Fibroblast of villous mesenchyme (primary cell): ENCODE measurements at regions not wholly inside any gene's neighbourhood (a gene's known extent, or its start where the extent isn't known, plus 50 kb on each side); places are given as distances from the start of the nearest gene placed in this dataset.
A peak's percentile ranks its signal among the peaks of the same experiment; 100 is the strongest.

Experiments
- DNase-seq: peaks from one replicate; pipeline ENCODE4 v3.0.0-alpha.2; 2010; ENCODE audit warnings: low read depth
- H3K4me3 ChIP-seq: 2 replicates; pipeline ENCODE4 v1.5.1; 2011; ENCODE audit warnings: low read depth, mild to moderate bottlenecking, low read length
- TF ChIP-seq, protein P1 (sequence below): IDR thresholded peaks from 2 replicates; pipeline ENCODE4 v1.5.1; 2012; ENCODE audit warnings: low read depth, mild to moderate bottlenecking, low read length; ENCODE audit not compliant: insufficient read depth

DNA sequence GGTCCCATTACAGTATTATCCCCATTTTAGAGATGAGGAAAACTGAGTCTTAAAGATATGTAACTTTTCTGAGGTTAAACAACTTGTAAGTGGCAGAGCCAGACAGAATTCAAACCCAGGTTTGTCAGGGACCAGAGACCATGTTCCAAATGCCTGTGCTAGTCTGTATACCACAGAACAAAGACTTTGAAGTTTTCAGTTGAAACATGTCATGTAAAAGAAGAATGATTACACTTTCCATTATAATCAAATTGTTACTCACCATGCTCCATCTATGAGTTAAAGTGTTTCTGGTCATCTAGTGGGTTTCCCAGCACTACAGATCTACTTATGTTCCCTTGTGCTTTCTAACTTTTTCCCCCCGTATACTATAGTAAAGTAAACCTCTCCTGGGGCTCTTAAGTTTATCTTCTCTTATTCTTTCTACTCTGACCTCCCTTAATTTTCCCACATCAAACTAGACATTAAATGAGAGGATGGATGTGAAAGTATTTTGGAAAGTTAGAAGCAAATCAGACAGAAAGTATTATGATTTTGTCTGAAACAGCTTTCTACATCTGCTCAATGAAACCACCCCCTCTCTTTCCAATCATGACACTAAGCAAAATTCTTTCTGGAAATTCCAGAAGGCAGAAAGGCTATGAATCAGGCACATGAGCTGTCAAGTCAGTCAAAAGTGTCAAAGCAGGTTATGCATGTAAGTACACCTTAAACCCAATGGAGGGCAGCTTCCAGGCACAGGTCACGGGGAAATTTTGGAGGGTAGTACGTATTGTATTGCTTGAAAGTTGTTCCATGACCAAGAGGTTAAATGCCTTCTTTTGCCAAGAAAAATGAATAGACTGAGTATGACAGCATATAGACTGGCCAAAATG lies 132.7 kb upstream of the MAP3K7 start:
- DNase-seq: no peak

DNA sequence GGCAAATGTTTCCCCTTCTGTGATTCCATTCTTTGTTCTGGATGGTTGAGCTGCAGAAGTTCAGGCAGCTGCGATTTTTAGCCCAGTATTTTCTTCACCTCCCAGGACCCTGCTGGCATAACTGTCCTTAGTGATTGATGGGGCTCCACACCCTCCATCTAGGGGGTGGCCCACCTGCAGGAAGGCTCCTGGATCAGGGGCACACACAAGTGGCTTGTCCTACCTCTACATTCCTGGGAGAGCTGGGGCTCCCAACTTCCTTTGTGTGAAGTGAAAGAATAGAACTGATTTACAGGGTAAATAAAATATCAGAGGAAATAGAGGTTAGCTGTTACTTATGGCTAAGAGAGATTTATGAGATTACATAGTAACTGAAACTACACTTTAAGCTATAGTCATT lies 129.5 kb upstream of the MAP3K7 start:
- DNase-seq: no peak
- TF ChIP-seq, protein P1, sequence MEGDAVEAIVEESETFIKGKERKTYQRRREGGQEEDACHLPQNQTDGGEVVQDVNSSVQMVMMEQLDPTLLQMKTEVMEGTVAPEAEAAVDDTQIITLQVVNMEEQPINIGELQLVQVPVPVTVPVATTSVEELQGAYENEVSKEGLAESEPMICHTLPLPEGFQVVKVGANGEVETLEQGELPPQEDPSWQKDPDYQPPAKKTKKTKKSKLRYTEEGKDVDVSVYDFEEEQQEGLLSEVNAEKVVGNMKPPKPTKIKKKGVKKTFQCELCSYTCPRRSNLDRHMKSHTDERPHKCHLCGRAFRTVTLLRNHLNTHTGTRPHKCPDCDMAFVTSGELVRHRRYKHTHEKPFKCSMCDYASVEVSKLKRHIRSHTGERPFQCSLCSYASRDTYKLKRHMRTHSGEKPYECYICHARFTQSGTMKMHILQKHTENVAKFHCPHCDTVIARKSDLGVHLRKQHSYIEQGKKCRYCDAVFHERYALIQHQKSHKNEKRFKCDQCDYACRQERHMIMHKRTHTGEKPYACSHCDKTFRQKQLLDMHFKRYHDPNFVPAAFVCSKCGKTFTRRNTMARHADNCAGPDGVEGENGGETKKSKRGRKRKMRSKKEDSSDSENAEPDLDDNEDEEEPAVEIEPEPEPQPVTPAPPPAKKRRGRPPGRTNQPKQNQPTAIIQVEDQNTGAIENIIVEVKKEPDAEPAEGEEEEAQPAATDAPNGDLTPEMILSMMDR: no peak

More for the DNA sequence above, 132.7 kb upstream of the MAP3K7 start:
- no peak overlapping the region for H3K4me3 ChIP-seq
- TF ChIP-seq, protein P1: no peak

DNA sequence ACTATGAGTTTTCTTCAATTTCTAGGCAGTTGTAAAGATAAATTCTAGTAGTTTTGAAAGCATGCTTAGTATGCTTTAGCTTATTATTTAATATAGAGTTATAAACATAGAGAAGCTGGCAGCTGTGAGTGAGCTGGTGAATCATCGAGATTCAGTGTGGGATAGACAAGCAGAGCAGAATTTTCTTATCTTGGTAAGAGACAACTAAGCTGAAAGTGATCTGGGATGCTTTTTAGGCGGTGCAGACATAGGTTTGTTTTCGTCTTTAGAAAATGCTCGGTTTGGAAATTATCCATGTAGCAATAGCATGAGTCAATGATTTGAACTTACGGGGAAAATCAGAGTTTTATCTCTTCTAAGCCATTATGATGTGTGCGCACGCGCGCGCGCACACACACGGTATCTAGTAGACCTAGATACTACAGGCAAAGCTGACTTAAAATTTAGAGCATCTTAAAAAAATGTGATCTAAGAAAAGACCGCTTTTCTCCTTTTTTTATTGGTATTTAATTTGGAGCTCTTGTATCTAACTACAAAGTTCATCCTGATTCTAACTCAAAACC lies 128.3 kb upstream of the MAP3K7 start:
- DNase-seq: peak; percentile 7
- TF ChIP-seq, protein P1: no peak
- H3K4me3 ChIP-seq: no peak overlapping the region

More for the DNA sequence above, 129.5 kb upstream of the MAP3K7 start:
- no peak overlapping the region for H3K4me3 ChIP-seq

DNA sequence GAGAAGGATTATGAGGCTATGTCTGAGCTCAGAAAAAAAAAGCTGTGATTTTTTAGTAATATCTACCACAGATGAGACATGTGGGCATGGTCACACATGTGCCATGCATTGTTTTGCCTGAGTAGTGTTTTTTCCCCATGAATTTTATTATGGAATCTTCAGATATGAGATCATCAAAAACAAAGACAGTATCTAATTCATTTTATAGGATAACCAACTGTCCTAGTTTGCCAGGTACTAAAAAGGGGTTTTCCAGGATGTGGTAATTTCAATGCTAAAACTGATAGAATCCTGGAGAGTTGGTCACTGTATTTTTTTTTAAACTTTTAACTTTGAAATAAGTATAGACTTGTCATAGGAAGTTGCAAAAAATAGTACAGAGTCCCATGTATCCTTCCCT lies 127.4 kb upstream of the MAP3K7 start:
- TF ChIP-seq, protein P1: no peak
- DNase-seq: no peak
- H3K4me3 ChIP-seq: no peak overlapping the region

DNA sequence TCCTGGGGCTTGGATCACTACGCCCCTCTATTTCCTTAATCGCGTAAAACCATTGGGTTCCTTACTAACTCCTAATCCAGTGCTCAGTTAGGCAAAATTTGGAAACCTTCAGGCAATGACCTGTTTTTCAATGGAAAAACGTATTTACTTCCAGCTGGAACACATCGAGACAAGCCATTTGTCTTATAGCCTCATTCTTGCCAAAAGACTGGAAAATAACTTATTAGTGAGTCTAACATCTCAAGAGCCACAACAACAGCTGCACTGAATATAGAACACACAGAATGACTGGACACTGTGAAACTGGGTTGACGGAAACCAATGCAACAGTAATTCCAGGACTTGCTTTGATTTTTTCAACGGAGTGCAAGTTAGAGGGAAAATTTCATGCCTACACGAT lies 125.2 kb upstream of the MAP3K7 start:
- H3K4me3 ChIP-seq: no peak overlapping the region
- no peak for DNase-seq
- TF ChIP-seq, protein P1: no peak

DNA sequence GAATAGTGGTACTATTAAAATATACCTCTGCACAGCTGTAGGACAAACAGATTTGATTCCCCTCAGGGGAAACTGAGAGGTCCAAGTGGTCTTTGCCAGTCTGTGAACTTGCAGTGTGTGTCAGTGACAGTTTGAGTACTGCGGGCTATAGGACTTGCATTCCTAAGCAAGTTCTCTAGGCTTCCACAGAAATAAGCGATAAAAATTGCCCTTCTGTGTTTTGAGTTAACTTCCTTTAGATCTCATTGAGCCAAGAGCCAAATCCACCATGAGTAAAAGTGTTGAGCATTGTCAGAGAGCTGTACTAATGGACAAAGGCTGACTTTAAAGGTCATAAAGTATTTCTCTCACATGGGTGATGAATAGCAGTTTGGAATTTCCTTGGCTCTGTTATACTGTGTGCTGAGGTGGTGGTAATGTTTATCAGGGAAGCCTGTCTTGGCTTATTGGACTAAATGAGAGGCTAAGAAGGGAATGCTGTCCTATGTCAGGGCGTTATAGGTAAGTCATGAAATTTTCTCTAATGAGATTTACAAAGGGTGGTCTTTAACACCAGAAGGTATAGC lies 122.6 kb upstream of the MAP3K7 start:
- no peak for DNase-seq
- H3K4me3 ChIP-seq: no peak overlapping the region
- TF ChIP-seq, protein P1: no peak
